Islet precursor cell (in vitro differentiated cells): ENCODE measurements at regions not wholly inside any gene's neighbourhood (a gene's known extent, or its start where the extent isn't known, plus 50 kb on each side); places are given as distances from the start of the nearest gene placed in this dataset.
A peak's percentile ranks its signal among the peaks of the same experiment; 100 is the strongest.

Experiments
- DNase-seq: peaks from one replicate; pipeline ENCODE4 v3.0.0-alpha.2; 2018

DNA sequence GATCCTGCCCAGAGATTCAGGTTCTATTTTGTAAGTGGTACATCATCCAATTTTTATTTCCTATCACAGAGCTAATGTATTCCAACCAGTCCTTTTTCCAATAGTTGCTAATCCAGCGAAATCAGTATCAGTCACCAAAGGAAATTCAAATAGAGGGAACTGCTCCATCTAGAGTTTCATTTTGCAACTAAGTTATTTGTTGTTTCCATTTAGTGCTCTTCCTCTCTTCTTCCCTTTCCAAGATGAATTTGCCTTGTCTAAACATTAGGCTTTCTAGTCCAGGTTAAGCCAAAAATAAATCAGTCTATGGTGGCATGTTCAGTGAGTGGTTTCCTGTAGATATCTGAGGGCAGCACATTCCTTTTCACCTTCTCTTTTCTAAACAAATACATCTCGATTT, 79.8 kb upstream of the SPATA31D4 start:
- DNase-seq, result no peak

DNA sequence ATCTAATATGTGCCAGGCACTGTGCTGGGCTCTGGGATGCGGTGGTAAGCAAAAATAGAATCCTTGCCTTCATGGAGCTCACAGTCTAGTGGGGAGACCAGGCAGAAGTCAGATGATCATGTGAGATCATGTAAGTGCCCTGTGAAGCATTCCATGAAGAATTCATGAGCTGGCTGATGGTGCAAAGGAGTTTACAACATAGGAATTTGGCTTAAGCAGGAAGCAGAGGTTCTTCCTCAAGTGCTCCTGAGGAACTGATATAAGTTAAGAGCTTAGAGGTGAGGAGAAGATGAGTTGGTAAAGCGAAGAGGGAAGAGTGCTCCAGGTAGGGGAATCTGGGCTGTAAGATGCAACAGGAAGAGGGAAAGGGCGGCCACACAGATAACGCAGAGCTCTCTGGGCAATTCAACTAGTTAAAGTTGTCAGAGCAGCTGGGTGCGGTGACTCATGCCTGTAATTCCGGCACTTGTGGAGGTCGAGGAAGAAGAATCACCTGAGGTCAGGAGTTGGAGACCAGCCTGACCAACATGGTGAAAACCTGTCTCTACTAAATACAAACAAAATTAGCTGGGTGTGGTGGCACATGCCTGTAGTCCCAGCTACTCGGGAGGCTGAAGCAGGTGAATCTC, 78.5 kb upstream of the SPATA31D4 start:
- DNase-seq, result peak; percentile 81

DNA sequence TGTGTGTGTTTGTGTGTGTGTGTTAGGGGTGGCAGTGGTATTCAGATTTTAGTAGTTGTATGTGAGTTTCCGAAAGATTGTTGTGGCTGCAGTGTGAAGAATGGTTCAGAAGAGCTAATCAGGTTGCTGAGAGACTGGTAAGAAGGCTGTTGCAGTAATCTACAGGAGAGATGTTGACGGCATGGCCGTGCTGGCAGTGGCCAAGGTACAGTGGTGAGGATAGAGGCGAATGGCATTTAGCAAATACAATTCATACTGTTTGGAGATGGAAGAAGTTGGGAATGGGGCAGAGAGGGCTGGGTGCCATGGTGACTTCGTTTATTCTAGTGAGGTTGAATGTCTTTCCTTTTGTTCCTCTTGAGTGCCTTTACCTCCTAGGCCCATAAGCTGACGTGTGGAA, 77.5 kb upstream of the SPATA31D4 start:
- DNase-seq, result no peak

DNA sequence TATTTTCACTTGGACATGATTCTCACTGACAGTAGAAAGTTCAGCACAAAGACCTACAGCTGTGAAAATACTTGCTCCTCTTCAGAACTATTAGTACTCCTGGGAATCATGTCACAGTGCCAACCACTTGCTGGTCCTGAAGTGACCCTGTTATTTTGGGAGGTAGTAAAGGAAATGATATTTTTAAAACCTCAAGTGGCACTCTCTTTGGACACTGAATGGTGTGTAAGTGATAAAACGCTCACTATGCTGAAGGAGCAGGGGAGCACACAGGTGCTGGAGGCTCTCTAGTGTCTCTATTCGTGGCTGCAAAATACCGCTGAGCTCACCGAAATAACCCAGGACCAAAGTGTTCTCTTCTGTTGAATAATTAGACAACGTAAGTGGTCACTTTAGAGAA, 76.9 kb upstream of the SPATA31D4 start:
- no peak for DNase-seq

DNA sequence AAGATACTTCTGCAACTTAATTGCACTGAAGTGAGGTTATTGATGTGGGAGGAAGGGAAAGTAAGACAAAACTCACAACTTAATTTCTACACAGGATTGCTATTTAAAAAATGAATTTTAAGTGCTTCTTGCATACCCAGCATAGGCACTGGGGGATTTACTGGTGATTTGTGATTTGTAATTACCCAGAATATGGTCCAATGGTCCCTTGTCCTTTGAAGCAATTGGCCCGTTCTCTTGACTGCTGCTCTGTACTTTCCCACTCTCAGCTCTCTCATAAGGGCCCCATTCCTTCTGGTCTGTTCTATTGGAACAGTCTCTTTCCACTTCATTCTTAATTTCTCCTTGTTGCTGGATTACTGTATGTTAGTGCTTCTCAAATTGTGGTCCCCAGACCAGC, 75.4 kb upstream of the SPATA31D4 start:
- DNase-seq, result no peak

DNA sequence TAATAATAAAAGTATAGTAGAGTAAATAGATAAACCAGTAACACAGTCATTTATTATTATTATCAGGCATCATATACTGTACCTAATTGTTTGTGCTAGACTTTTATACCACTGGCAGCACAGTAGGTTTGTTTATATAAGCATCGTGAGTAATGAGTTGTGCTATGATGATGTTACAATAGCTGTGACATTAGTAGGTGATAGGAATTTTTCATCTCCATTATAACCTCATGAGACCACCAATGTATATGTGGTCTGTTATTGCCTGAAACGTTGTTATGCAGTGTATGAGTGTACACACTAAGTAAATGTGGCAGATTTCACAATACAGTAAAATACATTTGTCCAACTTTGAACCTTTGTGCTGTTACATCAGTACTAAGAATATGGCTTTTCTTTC, 72.7 kb upstream of the SPATA31D4 start:
- DNase-seq, result no peak

DNA sequence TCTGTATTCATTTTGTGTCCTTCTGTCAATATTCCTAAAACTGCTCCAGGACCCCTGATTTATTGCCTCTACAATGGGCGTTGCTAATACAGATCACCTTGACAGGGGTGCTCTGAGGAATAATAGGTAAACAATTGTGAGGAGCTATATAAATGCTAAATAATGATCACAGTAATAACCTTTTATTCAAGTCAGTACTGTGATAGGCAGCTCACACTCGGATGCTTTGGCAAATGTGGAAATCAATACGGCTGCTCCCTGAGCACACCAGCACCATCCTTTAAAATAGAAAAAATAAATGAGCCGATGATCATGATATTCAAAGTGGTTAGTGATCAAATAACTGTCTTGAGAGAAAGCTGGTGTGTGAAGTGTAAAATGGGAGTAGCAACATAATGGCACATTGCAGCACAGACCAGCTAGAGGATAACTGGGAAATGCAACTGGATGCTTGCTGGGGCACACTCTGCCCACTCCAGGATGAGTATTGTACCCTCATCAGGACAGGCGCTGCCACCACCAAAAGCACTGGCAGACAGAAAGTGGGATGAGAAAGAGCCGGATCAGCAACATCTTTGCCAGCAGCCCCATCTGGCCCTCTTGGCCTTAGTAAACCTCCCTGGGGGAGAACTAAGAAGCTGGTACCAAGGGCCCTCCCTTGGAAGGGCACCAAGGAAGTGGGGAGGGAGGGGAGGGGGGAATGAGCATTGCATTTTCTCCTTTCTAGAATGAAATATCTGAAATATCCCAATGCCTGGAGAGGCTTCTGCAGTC, 69.4 kb upstream of the SPATA31D4 start:
- no peak for DNase-seq

DNA sequence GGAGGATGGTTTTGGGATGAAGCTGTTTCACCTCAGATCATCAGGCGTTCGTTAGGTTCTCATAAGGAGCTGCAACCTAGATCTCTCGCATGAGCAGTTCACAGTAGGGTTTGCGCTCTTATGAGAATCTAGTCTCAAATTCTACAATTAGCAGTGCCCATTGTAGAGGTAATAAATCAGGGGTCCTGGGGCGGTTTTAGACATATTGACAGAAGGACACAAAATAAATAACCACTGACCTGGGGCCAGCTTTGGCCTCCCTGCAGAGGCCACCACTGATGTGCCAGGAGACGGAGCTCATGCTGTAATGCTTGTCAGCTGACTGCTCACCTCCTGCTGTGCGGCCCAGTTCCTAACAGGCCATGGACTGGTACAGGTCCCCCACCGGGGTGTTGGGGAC, 67.6 kb upstream of the SPATA31D4 start:
- DNase-seq, result no peak

DNA sequence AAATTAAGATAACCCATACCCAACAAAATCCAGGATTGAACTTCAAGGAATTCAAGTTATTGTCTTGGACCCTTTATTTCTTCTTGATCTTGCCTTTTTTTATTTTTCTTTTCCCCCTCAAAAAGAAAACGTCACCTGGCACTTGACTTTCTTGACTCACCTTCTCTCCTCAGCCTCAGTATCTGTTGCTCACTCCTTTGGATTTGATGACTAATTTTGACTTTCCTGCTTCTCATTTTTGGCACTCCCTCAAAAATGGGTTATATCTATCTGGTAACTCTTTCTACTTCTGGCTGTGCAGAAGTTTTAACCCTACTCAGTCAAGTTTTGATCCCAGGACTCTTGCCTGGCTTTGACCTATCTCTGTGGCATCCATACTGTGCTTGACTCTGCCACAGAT, 66.6 kb upstream of the SPATA31D4 start:
- DNase-seq, result no peak

DNA sequence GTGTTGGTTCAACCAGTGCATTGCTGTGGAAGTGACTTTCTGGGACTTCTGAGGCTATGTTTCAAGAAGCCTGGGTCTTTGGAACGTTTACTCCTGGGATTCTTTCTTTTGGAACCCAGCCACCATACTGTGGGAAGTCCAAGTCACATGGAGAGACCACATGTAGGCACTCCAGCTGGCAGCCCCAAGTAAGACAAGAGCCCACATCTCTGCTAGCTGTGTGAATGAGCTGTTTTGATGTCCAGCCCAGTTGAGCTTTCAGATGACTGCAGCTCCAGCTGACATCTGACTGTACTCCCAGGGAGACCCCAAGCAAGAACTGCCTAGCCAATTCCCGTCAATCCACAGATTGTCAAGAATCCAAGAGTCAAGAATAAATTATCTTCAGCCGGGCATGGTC, 60.1 kb upstream of the SPATA31D4 start:
- no peak for DNase-seq

DNA sequence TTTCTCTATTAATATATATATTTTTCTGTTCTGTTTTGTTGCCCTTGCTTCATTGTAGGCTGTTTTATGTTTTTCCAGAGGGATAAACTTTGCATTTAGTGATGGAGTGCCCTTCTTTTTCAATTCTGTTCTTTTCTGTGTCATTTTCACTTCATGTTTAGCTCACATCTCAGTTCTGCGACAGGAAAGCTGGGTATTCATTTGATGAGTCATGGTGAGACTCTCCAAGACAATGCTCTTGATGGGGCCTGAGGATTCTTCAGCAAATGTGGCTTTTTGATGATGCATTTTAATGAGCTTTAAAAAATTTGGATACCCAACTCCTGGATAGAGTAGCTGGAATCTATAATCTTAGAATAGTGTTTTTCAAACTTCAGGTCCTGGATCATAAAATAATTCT, 56.5 kb upstream of the SPATA31D4 start:
- DNase-seq, result no peak

DNA sequence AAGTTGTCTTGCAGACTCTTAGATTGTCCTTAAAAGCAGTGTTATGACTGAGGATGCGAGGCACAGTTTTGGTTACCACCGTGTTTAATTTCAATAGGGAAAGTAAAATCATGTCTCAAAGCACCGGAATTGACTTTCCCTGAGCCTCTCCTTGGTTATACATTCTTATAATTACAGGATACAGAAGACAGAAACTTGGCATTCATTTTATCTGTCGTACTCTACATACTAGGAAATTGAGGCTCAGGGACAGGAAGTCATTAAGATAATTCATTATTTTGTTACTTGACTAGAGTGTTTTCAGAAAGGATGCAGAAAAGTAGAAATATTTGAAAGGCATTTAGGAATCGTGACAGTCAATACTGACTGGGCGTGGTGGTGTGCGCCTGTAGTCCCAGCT, 54.0 kb upstream of the SPATA31D4 start:
- DNase-seq, result no peak

DNA sequence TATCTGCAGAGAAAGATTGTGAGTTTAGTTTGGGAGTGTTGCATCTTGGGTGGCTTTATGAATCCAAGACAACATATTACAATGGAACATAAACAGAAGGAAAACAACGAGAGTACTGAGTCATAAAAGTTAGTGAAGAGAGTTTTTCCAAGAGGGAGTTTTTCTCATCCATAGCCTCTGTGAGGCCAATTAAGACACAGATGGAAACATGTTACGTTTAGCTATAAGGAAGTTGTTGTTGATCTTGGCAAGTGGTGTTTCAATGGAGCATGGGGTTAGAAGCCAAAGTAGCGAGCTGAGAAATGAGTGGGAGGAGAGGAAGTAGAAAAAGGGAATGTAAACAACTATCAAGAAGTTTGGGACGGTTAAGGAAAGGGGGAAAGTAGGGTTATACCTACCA, 53.3 kb upstream of the SPATA31D4 start:
- DNase-seq, result no peak

DNA sequence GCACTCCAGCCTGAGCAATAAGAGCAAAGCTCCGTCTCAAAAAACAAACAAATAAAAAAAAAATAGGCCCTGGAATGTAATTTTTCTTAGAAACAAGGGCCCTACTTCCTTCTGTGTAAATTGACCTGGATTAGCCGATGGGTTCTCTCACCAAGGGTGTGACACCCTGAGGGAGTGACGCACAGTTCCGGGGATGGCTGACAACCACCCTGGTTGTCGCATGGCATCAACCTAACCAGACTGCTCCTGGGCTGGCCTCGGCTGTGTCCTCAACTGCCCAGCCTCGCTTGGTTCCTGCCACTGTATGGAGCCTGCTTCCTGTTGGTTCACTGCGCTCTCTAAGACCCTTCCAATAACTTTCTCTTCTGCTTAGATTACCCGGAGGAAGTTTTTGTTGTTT, 51.2 kb upstream of the SPATA31D4 start:
- no peak for DNase-seq
